GM21723 (cell line): ENCODE measurements at regions not wholly inside any gene's neighbourhood (a gene's known extent, or its start where the extent isn't known, plus 50 kb on each side); places are given as distances from the start of the nearest gene placed in this dataset.

Source experiments
- ATAC-seq: cut with Tn5 transposase; IDR thresholded peaks from one replicate; pipeline ENCODE4 v1.9.1; 2021; ENCODE audit warnings: mild to moderate bottlenecking, moderate library complexity; ENCODE audit not compliant: unreplicated experiment

- peak; percentile 67 for ATAC-seq
These were observed 50.1 kb upstream of the ZNF608 start for GRCh38 chr5:124796495-124796894.

- ATAC-seq = no peak
These were observed 51.2 kb upstream of the ZNF608 start for GRCh38 chr5:124797665-124798087.

GRCh38 chr5:124798890-124799289 is 52.5 kb upstream of the ZNF608 start:
- ATAC-seq = no peak

DNA sequence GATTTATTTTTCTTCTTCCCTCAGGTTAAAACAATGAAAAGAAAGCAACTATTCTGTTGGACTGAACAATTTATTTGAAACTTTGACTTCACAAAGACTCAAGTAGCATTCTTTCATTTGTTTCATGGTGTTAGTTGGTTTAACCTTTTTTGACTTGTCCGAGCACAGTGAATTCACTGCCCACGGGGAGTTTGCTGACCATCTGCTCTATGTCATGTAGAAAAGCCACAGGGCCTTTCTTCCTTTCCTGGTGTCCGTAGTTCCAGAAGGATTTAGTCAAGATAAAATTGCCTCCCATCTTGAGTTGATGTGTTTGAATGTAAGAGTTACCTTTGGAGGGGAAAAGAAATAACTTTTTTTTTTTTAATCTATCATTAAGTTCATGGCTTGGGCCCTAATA is 55.1 kb upstream of the ZNF608 start:
- no peak for ATAC-seq

DNA sequence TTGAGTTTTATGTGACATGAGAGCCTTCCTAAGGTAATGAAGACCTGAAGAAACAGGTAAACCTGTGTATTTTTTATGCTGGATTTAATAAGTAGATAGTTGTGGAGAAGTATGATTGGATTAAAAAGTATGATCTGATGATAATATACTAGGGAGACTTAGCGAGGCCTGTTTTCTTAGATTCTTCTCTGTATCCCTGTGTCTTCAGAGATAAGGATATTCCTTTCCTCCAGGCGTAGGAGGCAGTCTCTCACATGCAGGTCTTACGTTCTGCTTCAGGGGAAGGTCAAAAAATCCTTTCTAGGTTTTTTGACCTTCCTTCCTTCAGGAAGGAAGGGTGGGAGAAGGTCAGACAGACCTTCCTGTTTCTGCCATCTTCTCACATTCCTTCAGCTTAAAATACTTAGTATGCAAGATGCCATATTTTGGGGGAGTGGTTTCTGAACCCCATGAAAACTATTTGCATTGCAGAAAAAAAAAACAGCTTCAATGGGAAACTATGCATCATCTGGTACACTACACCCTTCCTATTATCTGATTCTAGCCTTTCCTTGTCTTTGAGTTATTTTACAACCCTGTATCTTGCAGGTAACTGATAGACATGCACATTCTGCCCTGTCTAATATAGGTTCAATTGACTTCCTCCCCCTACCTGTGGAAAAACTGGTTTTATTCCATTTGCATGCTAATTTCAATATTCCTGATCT is 57.3 kb upstream of the ZNF608 start:
- ATAC-seq = no peak

GRCh38 chr5:124806026-124806372 is 59.6 kb upstream of the ZNF608 start:
- ATAC-seq = no peak

DNA sequence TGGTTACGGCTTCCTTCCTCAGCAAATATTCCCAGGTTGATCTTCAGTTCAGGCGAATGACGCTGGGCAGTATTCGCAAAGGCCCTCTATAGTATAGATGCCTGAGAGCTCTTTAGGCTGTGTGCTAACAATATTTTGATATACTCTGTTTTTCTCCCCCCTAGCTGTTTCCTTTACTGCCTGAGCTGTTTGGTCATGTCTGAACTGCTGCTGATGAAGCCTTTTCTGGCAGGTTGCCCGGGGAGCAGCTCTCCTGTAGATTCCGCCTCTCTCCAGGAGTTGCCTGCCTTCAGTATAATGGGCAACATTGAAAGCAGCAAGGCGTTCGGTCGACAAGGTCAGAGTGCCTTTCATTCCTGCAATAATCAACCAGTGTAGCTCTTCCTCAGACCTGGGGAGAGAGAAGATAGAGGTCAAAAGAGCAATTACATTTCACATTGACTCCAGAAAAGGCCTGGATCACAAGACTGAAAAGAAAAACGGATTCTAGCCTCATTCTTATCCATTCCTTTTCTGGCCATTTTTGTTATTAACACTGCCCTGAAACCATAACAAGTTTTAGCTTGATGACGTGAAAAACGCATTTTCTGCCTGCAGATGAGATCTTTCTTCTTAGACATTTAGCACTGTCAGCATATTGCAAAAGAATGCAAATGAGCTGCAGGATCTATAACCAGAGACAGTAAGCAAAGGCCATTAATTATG is 60.1 kb upstream of the ZNF608 start:
- no peak for ATAC-seq

GRCh38 chr5:124808842-124809268 is 62.4 kb upstream of the ZNF608 start:
- no peak for ATAC-seq

DNA sequence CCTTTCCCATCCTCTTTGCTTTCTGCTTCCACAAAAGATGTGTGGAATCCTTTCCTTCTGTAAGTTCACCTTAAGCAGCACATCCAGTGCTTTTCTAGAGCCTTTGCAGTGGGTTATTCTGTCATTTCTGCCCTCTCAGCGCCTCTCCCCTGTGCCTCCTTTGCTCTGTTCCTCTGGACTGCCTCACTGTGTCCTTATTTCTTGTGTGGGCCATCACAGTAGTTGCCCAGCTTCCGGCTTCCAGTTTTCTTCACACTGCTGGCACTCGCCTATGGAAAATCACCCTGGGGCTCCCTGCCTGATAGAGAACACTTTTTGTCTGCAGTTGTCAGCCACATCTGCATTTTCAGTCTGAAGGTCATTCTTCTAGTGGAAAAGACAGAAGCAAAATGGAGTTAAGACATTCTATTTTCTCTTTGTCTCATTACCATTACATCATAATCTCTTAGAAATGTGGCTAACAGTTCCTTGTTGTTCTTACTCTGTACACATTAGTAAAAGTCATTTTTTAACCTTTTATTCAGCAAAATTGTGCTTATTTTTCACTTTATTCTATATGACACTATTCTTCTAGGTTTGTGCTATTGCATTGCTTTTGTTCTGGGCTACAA is 64.1 kb upstream of the ZNF608 start:
- ATAC-seq = no peak

GRCh38 chr5:124812771-124813358 is 66.4 kb upstream of the ZNF608 start:
- no peak for ATAC-seq

DNA sequence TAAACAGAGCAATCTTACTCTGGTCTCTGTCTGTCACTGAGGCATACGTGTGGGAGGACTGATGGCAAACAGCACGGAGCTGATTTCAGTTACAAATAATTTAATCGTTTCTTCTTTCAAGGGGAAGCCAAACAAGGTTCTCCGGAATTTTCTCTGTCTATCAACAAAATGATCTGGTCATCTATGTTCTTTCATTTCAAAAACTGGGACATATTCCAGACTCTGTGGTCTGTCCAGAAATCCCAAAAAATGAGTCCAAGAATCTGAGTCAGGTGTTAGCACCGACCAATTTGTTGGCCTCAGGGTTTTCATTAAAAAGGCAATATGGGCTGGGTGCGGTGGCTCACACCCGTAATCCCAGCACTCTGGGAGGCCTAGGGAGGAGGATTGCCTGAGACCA is 69.9 kb upstream of the ZNF608 start:
- no peak for ATAC-seq

GRCh38 chr5:124819201-124819600 is 72.8 kb upstream of the ZNF608 start:
- no peak for ATAC-seq

DNA sequence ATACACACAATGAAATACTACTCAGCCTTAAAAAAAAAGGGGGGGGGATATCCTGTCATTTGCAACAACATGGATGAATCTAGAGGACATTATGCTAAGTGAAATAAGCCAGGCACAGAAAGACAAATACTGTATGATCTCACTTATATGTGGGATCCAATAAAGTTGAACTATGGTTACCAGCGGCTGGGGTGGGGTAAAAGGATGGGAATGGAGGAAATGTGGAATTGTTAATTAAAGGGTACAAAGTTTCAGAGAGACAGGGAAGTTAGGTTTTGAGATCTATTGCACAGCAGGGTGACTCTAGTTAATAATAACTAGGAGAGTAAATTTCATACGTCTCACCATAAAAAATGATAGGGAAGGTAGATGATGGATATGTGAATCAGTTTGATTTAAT is 76.2 kb upstream of the ZNF608 start:
- no peak for ATAC-seq

GRCh38 chr5:124823380-124823779 is 76.9 kb upstream of the ZNF608 start:
- ATAC-seq = no peak

GRCh38 chr5:124824637-124825158 is 78.3 kb upstream of the ZNF608 start:
- no peak for ATAC-seq

DNA sequence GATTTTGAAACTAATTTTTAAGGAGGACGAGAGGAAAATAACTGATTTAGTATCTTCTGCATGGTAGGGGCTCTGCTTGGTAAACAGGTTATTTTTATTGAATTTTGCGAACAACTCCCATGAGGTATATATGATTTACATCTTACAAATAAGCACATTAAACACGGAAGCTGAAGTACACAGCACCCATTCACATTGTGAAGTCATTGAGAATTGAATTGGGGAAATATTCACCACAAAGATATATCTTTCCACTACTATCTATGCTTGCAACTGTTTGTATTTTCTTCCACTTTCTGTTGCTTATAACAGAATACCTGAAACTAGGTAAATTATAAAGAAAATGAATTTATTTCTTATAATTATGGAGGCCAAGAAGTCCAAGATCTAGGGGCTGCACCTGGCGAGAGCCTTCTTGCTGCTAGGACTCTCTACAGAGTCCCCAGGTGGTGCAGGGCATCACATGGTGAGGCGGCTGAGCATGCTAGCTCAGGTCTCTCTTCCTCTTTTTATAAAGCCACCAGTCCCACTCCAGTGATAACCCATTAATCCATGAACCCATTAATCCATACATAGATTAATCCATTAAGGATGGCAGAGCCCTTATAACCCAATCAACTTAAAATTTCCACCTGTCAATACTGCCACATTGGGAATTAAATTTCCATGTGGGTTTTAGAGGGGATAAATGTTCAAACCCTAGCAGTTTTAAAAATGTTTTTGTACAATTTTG is 79.0 kb upstream of the ZNF608 start:
- ATAC-seq = peak; percentile 78

- ATAC-seq = peak; percentile 24
These were observed 79.5 kb upstream of the ZNF608 start for GRCh38 chr5:124825983-124826337.

DNA sequence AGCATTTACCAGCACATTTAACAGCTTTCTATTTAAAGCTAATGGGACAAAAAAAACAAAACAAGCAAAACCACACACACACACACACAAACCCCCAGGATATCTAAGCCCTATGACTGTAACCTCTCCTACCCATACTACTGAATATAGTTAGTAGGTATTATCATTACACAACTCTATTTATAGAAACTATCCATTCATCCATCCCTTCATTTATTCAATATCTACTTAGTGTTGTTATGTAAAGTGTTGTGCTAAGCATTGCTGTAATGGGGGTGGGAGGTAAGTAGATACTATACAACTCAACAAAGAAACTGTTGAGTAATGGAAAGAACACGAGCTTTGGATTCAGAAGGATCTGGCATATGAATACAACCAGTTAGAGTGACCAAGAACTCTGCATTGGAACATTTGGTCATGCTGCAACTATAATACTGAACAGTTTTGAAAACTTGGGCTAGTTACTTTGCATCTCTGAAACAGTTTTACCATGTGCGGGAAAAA is 82.3 kb upstream of the ZNF608 start:
- no peak for ATAC-seq

DNA sequence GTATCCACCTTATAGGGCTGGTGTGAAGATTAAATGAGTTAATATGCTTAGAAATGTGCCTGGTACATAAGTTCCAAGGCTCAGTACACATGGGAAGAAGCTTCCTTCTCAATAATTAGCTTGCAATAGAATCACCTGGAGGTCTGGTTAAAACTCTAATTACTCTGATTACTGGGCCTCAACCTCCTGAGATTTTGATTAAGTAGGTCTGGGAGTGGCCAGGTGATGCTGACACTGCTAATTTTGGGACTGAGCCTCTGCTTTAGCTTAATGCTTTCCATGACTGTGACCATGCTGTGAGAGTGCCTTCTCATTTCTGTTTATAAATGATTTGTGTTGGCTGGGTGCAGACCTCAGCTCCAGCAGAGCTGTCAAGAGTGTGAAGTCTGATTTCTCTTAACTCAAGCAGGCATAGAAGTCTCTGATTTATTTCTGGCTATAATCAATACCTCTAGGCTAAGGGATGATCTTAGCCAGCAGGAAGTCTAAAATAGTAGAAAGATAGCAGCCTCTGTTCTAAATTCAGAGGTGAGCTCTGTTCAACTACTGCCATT is 85.3 kb upstream of the ZNF608 start:
- no peak for ATAC-seq

- ATAC-seq = no peak
These were observed 86.1 kb upstream of the ZNF608 start for GRCh38 chr5:124832510-124832909.
